GM21360 (cell line): ENCODE measurements at regions not wholly inside any gene's neighbourhood (a gene's known extent, or its start where the extent isn't known, plus 50 kb on each side); places are given as distances from the start of the nearest gene placed in this dataset.
"Not testable (repeated sequence)": the region's sequence is repeated elsewhere in the genome, so short reads cannot be mapped to it uniquely, and the experiment has no call there.

ENCODE experiments used
- ATAC-seq: cut with Tn5 transposase; IDR thresholded peaks from one replicate; pipeline ENCODE4 v1.9.1; 2021; ENCODE audit warnings: mild to moderate bottlenecking, moderate library complexity; ENCODE audit not compliant: unreplicated experiment

GRCh38 chr13:60214213-60215055 is 50.7 kb upstream of the DIAPH3 start:
- ATAC-seq: no peak

- no peak for ATAC-seq
These were observed 56.3 kb upstream of the DIAPH3 start for GRCh38 chr13:60220072-60220471.

GRCh38 chr13:60221581-60221980 is 57.9 kb upstream of the DIAPH3 start:
- ATAC-seq: no peak

- no peak for ATAC-seq
These were observed 62.8 kb upstream of the DIAPH3 start for GRCh38 chr13:60226507-60226906.

GRCh38 chr13:60227158-60227557 is 63.4 kb upstream of the DIAPH3 start:
- ATAC-seq: no peak

GRCh38 chr13:60229708-60230272 is 66.1 kb upstream of the DIAPH3 start:
- no peak for ATAC-seq

GRCh38 chr13:60230593-60230992 is 66.9 kb upstream of the DIAPH3 start:
- ATAC-seq: peak; percentile 78

GRCh38 chr13:60242043-60242595 is 78.4 kb upstream of the DIAPH3 start:
- ATAC-seq: no peak

- ATAC-seq: no peak
These were observed 80.7 kb upstream of the DIAPH3 start for GRCh38 chr13:60244381-60244780.

GRCh38 chr13:60251419-60251818 is 87.7 kb upstream of the DIAPH3 start:
- ATAC-seq: not testable (repeated sequence)

- no peak for ATAC-seq
These were observed 94.6 kb upstream of the DIAPH3 start for GRCh38 chr13:60258349-60258748.

GRCh38 chr13:60260440-60260839 is 96.7 kb upstream of the DIAPH3 start:
- no peak for ATAC-seq

GRCh38 chr13:60261432-60262351 is 98.0 kb upstream of the DIAPH3 start:
- ATAC-seq: no peak

- no peak for ATAC-seq
These were observed 101.8 kb upstream of the DIAPH3 start for GRCh38 chr13:60265566-60265965.

GRCh38 chr13:60267498-60268202 is 103.9 kb upstream of the DIAPH3 start:
- ATAC-seq: peak; percentile 86

GRCh38 chr13:60268203-60268555 is 104.5 kb upstream of the DIAPH3 start:
- ATAC-seq: no peak

- ATAC-seq: no peak
These were observed 110.3 kb upstream of the DIAPH3 start for GRCh38 chr13:60273971-60274527.

- ATAC-seq: no peak
These were observed 110.9 kb upstream of the DIAPH3 start for GRCh38 chr13:60274655-60275054.

GRCh38 chr13:60275208-60275607 is 111.5 kb upstream of the DIAPH3 start:
- ATAC-seq: no peak

GRCh38 chr13:60280524-60280923 is 116.5 kb upstream of the TDRD3 start:
- not testable (repeated sequence) for ATAC-seq
